GM19238 (cell line): ENCODE measurements at regions not wholly inside any gene's neighbourhood (a gene's known extent, or its start where the extent isn't known, plus 50 kb on each side); places are given as distances from the start of the nearest gene placed in this dataset.

Experiments
- DNase-seq: peaks from one replicate; pipeline ENCODE4 v3.0.0; 2011; ENCODE audit warnings: low spot score; ENCODE audit not compliant: insufficient read length

GRCh38 chr1:107000902-107001301 lies 55.6 kb upstream of the PRMT6 start:
- no peak for DNase-seq

GRCh38 chr1:107003972-107004371 lies 52.5 kb upstream of the PRMT6 start:
- DNase-seq, result no peak

- no peak for DNase-seq
These were observed 52.1 kb upstream of the PRMT6 start for GRCh38 chr1:107004421-107004820.
